GM23338 (cell line): ENCODE measurements at regions not wholly inside any gene's neighbourhood (a gene's known extent, or its start where the extent isn't known, plus 50 kb on each side); places are given as distances from the start of the nearest gene placed in this dataset.

Source experiments
- CREB1 ChIP-seq: fragments of 250-450 bp; sonication (Bioruptor Pico); IDR thresholded peaks from 2 replicates; pipeline ENCODE4 v1.5.0; 2020; ENCODE audit warnings: low read depth, mild to moderate bottlenecking, moderate library complexity
- CTCF ChIP-seq, 2 experiments: fragments of 200-600 bp in 1 of 2; sonication (generic) in 1 of 2; conservative IDR thresholded peaks; 2 replicates each; pipeline versions ENCODE4 v1.5.1 to v1.6.1; 2016 to 2017; ENCODE audit warnings: antibody characterized with exemption in 2 of 2, low read depth in 2 of 2, mild to moderate bottlenecking in 2 of 2, moderate library complexity in 1 of 2
- ETS1 ChIP-seq: IDR thresholded peaks from 2 replicates; pipeline ENCODE4 v1.6.1; 2016; ENCODE audit warnings: antibody characterized with exemption
- EZH2 ChIP-seq: fragments of 200-600 bp; sonication (generic); IDR thresholded peaks from one replicate; pipeline ENCODE4 v1.8.0; 2017; ENCODE audit warnings: antibody characterized with exemption, mild to moderate bottlenecking, low read depth; ENCODE audit not compliant: unreplicated experiment
- EZH2phosphoT487 ChIP-seq: fragments of 200-600 bp; sonication (generic); IDR thresholded peaks from one replicate; pipeline ENCODE4 v1.8.1; 2018; ENCODE audit warnings: antibody characterized with exemption; ENCODE audit not compliant: unreplicated experiment
- JUNB ChIP-seq: IDR thresholded peaks from one replicate; pipeline ENCODE4 v1.6.1; 2016; ENCODE audit warnings: antibody characterized with exemption; ENCODE audit not compliant: unreplicated experiment
- POLR2AphosphoS5 ChIP-seq: IDR thresholded peaks from 2 replicates; pipeline ENCODE4 v1.6.1; 2016; ENCODE audit warnings: antibody characterized with exemption, low read depth
- REST ChIP-seq: IDR thresholded peaks from one replicate; pipeline ENCODE4 v1.6.1; 2018; ENCODE audit warnings: antibody characterized with exemption; ENCODE audit not compliant: unreplicated experiment
- STAT1 ChIP-seq: IDR thresholded peaks from one replicate; pipeline ENCODE4 v1.6.1; 2016; ENCODE audit warnings: antibody characterized with exemption; ENCODE audit not compliant: unreplicated experiment
- ZNF114 ChIP-seq: fragments of 250-450 bp; sonication (Bioruptor Pico); IDR thresholded peaks from 2 replicates; pipeline ENCODE4 v1.5.0; 2020; ENCODE audit warnings: mild to moderate bottlenecking, moderate library complexity
- ZNF331 ChIP-seq: fragments of 250-450 bp; sonication (Bioruptor Pico); IDR thresholded peaks from 2 replicates; pipeline ENCODE4 v1.5.0; 2020; ENCODE audit warnings: low read depth, mild to moderate bottlenecking, moderate library complexity

- TF ChIP-seq CTCF (conservative IDR thresholded peaks at IDR 0.05; ENCODE audit: low read depth in 2 of 2) = no peak
- no peak for TF ChIP-seq EZH2
- TF ChIP-seq POLR2AphosphoS5 = no peak
- no peak for TF ChIP-seq REST
- TF ChIP-seq CREB1 (CRISPR knock-in tag) = no peak
- no peak for TF ChIP-seq ZNF331
- TF ChIP-seq EZH2phosphoT487 = no peak
- TF ChIP-seq ZNF114 (CRISPR knock-in tag) = no peak
- no peak for TF ChIP-seq JUNB
- TF ChIP-seq STAT1 = no peak
- no peak for TF ChIP-seq ETS1
These were observed 282.1 kb upstream of the BRINP3 start for GRCh38 chr1:190759807-190760206.
